ENCODE measurements at regions not wholly inside any gene's neighbourhood (a gene's known extent, or its start where the extent isn't known, plus 50 kb on each side); places are given as distances from the start of the nearest gene placed in this dataset.

- no peak for TF ChIP-seq POLR2A (IDR thresholded peaks at IDR 0.05; ENCODE audit: low read length)
- no peak for TF ChIP-seq GATA1 (IDR thresholded peaks at IDR 0.05; ENCODE audit: low read depth, low read length)
Measured at GRCh38 chr13:23518231-23518630, 52.0 kb upstream of the TNFRSF19 start.
